K562 (cell line): ENCODE measurements at regions not wholly inside any gene's neighbourhood (a gene's known extent, or its start where the extent isn't known, plus 50 kb on each side); places are given as distances from the start of the nearest gene placed in this dataset.

Experiments
- AFF4 ChIP-seq: sonication (generic); formaldehyde crosslinking; IDR thresholded peaks from 2 replicates; pipeline ENCODE4 v1.8.0; 2023; ENCODE audit warnings: mild to moderate bottlenecking, missing genetic modification reagents
- ATF7 ChIP-seq: fragments of 450-650 bp; IDR thresholded peaks from 2 replicates; pipeline ENCODE4 v1.7.1; 2014; ENCODE audit warnings: mild to moderate bottlenecking, moderate library complexity
- CREB3 ChIP-seq: fragments of 450-650 bp; conservative IDR thresholded peaks from 2 replicates; pipeline ENCODE4 v1.6.1; 2016; ENCODE audit warnings: missing genetic modification characterization, low read depth, mild to moderate bottlenecking, missing compliant biosample characterization, moderate library complexity
- CTBP1 ChIP-seq: fragments of 450-650 bp; IDR thresholded peaks from 2 replicates; pipeline ENCODE4 v1.6.1; 2016; ENCODE audit warnings: borderline replicate concordance
- CTCF ChIP-seq, 3 experiments: IDR thresholded peaks in 2 of 3; conservative IDR thresholded peaks in 1 of 3; 2 replicates each; pipeline ENCODE4 v1.5.1; 2011 to 2012; ENCODE audit warnings: low read length in 3 of 3, mild to moderate bottlenecking in 3 of 3, control low read depth in 2 of 3, improper control_type of control experiment in 1 of 3, inconsistent platforms in 1 of 3, low read depth in 1 of 3, mixed read lengths in 1 of 3, moderate library complexity in 1 of 3; ENCODE audit not compliant: insufficient read depth in 2 of 3
- DDX20 ChIP-seq: fragments of 450-650 bp; IDR thresholded peaks from 2 replicates; pipeline ENCODE4 v1.6.1; 2016; ENCODE audit warnings: missing genetic modification characterization, low read depth, mild to moderate bottlenecking, missing compliant biosample characterization, moderate library complexity
- FOXJ3 ChIP-seq: sonication (generic); formaldehyde crosslinking; IDR thresholded peaks from 2 replicates; pipeline ENCODE4 v1.4.0; 2020; ENCODE audit warnings: mild to moderate bottlenecking, missing genetic modification reagents
- GATA2 ChIP-seq: sonication (generic); formaldehyde crosslinking; IDR thresholded peaks from 2 replicates; pipeline ENCODE4 v1.4.0; 2020; ENCODE audit warnings: mild to moderate bottlenecking, missing genetic modification reagents
- JUNB ChIP-seq: fragments of 450-650 bp; formaldehyde crosslinking; conservative IDR thresholded peaks from 2 replicates; pipeline ENCODE4 v1.4.0; 2020; ENCODE audit warnings: mild to moderate bottlenecking
- KHSRP ChIP-seq: fragments of 450-650 bp; IDR thresholded peaks from 2 replicates; pipeline ENCODE4 v1.6.1; 2017
- NFATC3 ChIP-seq: fragments of 450-650 bp; IDR thresholded peaks from 2 replicates; pipeline ENCODE4 v1.6.1; 2017; ENCODE audit warnings: mild to moderate bottlenecking
- RCOR1 ChIP-seq, 2 experiments: IDR thresholded peaks; 2 replicates each; pipeline ENCODE4 v1.6.1; 2012; ENCODE audit warnings: low read depth in 2 of 2, low read length in 2 of 2, borderline replicate concordance in 1 of 2, improper control_type of control experiment in 1 of 2
- SIN3A ChIP-seq, 2 experiments: fragments of 150-350 bp in 1 of 2; IDR thresholded peaks; 2 replicates each; pipeline ENCODE4 v1.6.1; 2011 to 2016; ENCODE audit warnings: borderline replicate concordance in 2 of 2, low read depth in 2 of 2, low read length in 2 of 2, mild to moderate bottlenecking in 2 of 2, moderate library complexity in 2 of 2; ENCODE audit not compliant: control insufficient read depth in 1 of 2
- SMAD1 ChIP-seq: fragments of 150-350 bp; IDR thresholded peaks from 2 replicates; pipeline ENCODE4 v1.6.1; 2014; ENCODE audit warnings: low read length, low read depth; ENCODE audit not compliant: partially characterized antibody
- SMAD3 ChIP-seq: fragments of 450-650 bp; formaldehyde crosslinking; conservative IDR thresholded peaks from 2 replicates; pipeline ENCODE4 v1.4.0; 2020; ENCODE audit warnings: mild to moderate bottlenecking
- TFAP4 ChIP-seq: sonication (generic); formaldehyde crosslinking; IDR thresholded peaks from 2 replicates; pipeline ENCODE4 v1.8.0; 2022; ENCODE audit warnings: missing genetic modification reagents, mild to moderate bottlenecking, moderate library complexity, borderline replicate concordance
- ZNF785 ChIP-seq: fragments of 250-450 bp; sonication (Bioruptor Pico); IDR thresholded peaks from 2 replicates; pipeline ENCODE4 v1.4.0; 2020; ENCODE audit warnings: mild to moderate bottlenecking

- TF ChIP-seq TFAP4 (peak; percentile 55; the same call in 1 of the 2 replicates), CTBP1 (peak; percentile 88), SMAD3 (CRISPR knock-in tag) (no peak), SIN3A (IDR thresholded peaks at IDR 0.05; ENCODE audit: borderline replicate concordance in 2 of 2, control insufficient read depth in 1 of 2, low read depth in 2 of 2, low read length in 2 of 2) (no peak), CTCF (IDR thresholded peaks at IDR 0.05 in 2 of 3, conservative IDR thresholded peaks at IDR 0.05 in 1 of 3; ENCODE audit: insufficient read depth in 2 of 3, low read depth in 1 of 3, low read length in 3 of 3) (peak; percentile 21 to 44 (median 39); a peak in 3 of 6 replicates), GATA2 (no peak), FOXJ3 (CRISPR knock-in tag) (no peak), AFF4 (no peak), RCOR1 (IDR thresholded peaks at IDR 0.05; ENCODE audit: borderline replicate concordance in 1 of 2, low read depth in 2 of 2, low read length in 2 of 2) (peak in 1 of 2 experiments; percentile 43; a peak in 2 of 4 replicates), CREB3 (tag) (no peak), SMAD1 (no peak), ATF7 (peak; percentile 82), KHSRP (no peak), ZNF785 (CRISPR knock-in tag) (no peak), DDX20 (tag) (no peak), JUNB (CRISPR knock-in tag) (peak; percentile 89), NFATC3 (no peak)
These were observed 171.7 kb downstream of the C16orf95 start (continued) for GRCh38 chr16:87145181-87146176.
